ENCODE measurements at regions not wholly inside any gene's neighbourhood (a gene's known extent, or its start where the extent isn't known, plus 50 kb on each side); places are given as distances from the start of the nearest gene placed in this dataset.

- Histone ChIP-seq H3K9me3 (ENCODE audit: control insufficient read depth in 4 of 4, low read length in 3 of 4) (no peaks in the 10 kb centered on the region), H3K4me1 (ENCODE audit: control insufficient read depth in 4 of 4, insufficient read depth in 4 of 4, low read length in 3 of 4) (no peaks in the 10 kb centered on the region), H3K27ac (ENCODE audit: low read depth in 1 of 2, low read length in 2 of 2) (no peak overlapping the region), H3K9ac (ENCODE audit: low read depth in 1 of 2, low read length in 2 of 2) (no peak overlapping the region), H3K36me3 (ENCODE audit: control insufficient read depth in 4 of 4, insufficient read depth in 3 of 4, low read depth in 1 of 4, low read length in 3 of 4) (no peaks in the 10 kb centered on the region), H3K4me3 (ENCODE audit: low read depth in 1 of 3, low read length in 3 of 3) (no peak overlapping the region), H3K27me3 (ENCODE audit: control insufficient read depth in 4 of 4, insufficient read depth in 4 of 4, low read length in 3 of 4) (no peaks in the 10 kb centered on the region)
- WGBS, result 61% methylated on average over 4 of the region's 4 CpGs
- DNase-seq (ENCODE audit: low spot score), result no peak
- no peak for TF ChIP-seq GABPA (IDR thresholded peaks at IDR 0.05 in 1 of 2, conservative IDR thresholded peaks at IDR 0.05 in 1 of 2)
- no peak for TF ChIP-seq ZBTB33 (IDR thresholded peaks at IDR 0.05)
- no peak for TF ChIP-seq FOXA1 (IDR thresholded peaks at IDR 0.05)
- TF ChIP-seq ATF3 (IDR thresholded peaks at IDR 0.05), result no peak
- TF ChIP-seq MAX (IDR thresholded peaks at IDR 0.05), result no peak
- no peak for TF ChIP-seq HNF4A (conservative IDR thresholded peaks at IDR 0.05)
- TF ChIP-seq FOXA2 (IDR thresholded peaks at IDR 0.05), result no peak
- TF ChIP-seq NR2F2 (IDR thresholded peaks at IDR 0.05), result no peak
- TF ChIP-seq TAF1 (conservative IDR thresholded peaks at IDR 0.05), result no peak
- TF ChIP-seq EGR1 (IDR thresholded peaks at IDR 0.05; ENCODE audit: low read depth in 2 of 2), result no peak
- no peak for TF ChIP-seq RXRA (IDR thresholded peaks at IDR 0.05)
- TF ChIP-seq SP1 (IDR thresholded peaks at IDR 0.05), result no peak
- no peak for TF ChIP-seq HNF4G (IDR thresholded peaks at IDR 0.05)
- no peak for TF ChIP-seq JUND (IDR thresholded peaks at IDR 0.05)
- no peak for TF ChIP-seq YY1 (IDR thresholded peaks at IDR 0.05)
Observed at GRCh38 chr13:89497658-89498057, 1826.5 kb downstream of the SLITRK5 start.

- no peak for DNase-seq (ENCODE audit: low spot score)
- Histone ChIP-seq H3K9ac (ENCODE audit: low read depth in 1 of 2, low read length in 2 of 2) (no peak overlapping the region), H3K4me3 (ENCODE audit: low read depth in 1 of 3, low read length in 3 of 3) (no peak overlapping the region), H3K4me1 (ENCODE audit: control insufficient read depth in 4 of 4, insufficient read depth in 4 of 4, low read length in 3 of 4) (no peaks in the 10 kb centered on the region), H3K36me3 (ENCODE audit: control insufficient read depth in 4 of 4, insufficient read depth in 3 of 4, low read depth in 1 of 4, low read length in 3 of 4) (no peaks in the 10 kb centered on the region), H3K27ac (ENCODE audit: low read depth in 1 of 2, low read length in 2 of 2) (no peak overlapping the region), H3K27me3 (ENCODE audit: control insufficient read depth in 4 of 4, insufficient read depth in 4 of 4, low read length in 3 of 4) (no peaks in the 10 kb centered on the region), H3K9me3 (ENCODE audit: control insufficient read depth in 4 of 4, low read length in 3 of 4) (no peaks in the 10 kb centered on the region)
- WGBS, result 81% methylated on average over 2 of the region's 2 CpGs
- no peak for TF ChIP-seq GABPA (IDR thresholded peaks at IDR 0.05 in 1 of 2, conservative IDR thresholded peaks at IDR 0.05 in 1 of 2)
- no peak for TF ChIP-seq MAX (IDR thresholded peaks at IDR 0.05)
- no peak for TF ChIP-seq FOXA1 (IDR thresholded peaks at IDR 0.05)
- no peak for TF ChIP-seq ATF3 (IDR thresholded peaks at IDR 0.05)
- TF ChIP-seq HNF4G (IDR thresholded peaks at IDR 0.05), result no peak
- TF ChIP-seq RXRA (IDR thresholded peaks at IDR 0.05), result no peak
- TF ChIP-seq ZBTB33 (IDR thresholded peaks at IDR 0.05), result no peak
- TF ChIP-seq JUND (IDR thresholded peaks at IDR 0.05), result no peak
- no peak for TF ChIP-seq EGR1 (IDR thresholded peaks at IDR 0.05; ENCODE audit: low read depth in 2 of 2)
- TF ChIP-seq CTCF (IDR thresholded peaks at IDR 0.05; ENCODE audit: low read depth, low read length, missing input control), result no peak
- no peak for TF ChIP-seq RAD21 (IDR thresholded peaks at IDR 0.05)
- TF ChIP-seq FOXA2 (IDR thresholded peaks at IDR 0.05), result no peak
- no peak for TF ChIP-seq HNF4A (conservative IDR thresholded peaks at IDR 0.05)
- TF ChIP-seq NR2F2 (IDR thresholded peaks at IDR 0.05), result no peak
Observed at GRCh38 chr13:89502286-89502685, 1831.1 kb downstream of the SLITRK5 start.

All from liver (tissue), 8 donors.